ENCODE measurements at regions not wholly inside any gene's neighbourhood (a gene's known extent, or its start where the extent isn't known, plus 50 kb on each side); places are given as distances from the start of the nearest gene placed in this dataset.

DNA sequence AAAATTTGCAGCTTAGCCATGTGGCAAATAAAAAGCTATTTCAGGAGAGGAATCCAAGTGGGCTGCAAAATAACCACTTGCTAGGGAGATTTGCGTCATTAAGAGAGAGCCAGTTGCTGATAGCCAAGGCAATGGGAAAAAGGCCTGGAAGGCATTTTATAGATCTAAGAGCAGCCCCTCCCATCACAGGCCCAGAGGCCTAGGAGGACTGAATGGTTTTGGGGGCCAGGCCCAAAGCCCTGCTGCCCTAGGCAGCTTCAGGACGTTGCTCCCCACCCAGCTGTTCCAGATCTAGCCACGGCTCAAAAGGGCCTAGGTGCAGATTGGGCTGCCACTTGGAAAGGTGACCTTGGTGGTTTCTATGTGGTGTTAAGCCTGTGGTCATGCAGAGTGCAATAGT is 169.0 kb downstream of the AASDHPPT start:
- Histone ChIP-seq H3K27me3 (ENCODE audit: control insufficient read depth in 4 of 4, insufficient read depth in 4 of 4, low read length in 3 of 4) (no peaks in the 10 kb centered on the region), H3K27ac (ENCODE audit: low read depth in 1 of 2, low read length in 2 of 2) (no peak overlapping the region), H3K36me3 (ENCODE audit: control insufficient read depth in 4 of 4, insufficient read depth in 3 of 4, low read depth in 1 of 4, low read length in 3 of 4) (no peaks in the 10 kb centered on the region), H3K9me3 (ENCODE audit: control insufficient read depth in 4 of 4, low read length in 3 of 4) (peaks cover 0 to 4% (median 0%) of the 10 kb centered on the region in 4 donors), H3K9ac (ENCODE audit: low read depth in 1 of 2, low read length in 2 of 2) (no peak overlapping the region), H3K4me1 (ENCODE audit: control insufficient read depth in 4 of 4, insufficient read depth in 4 of 4, low read length in 3 of 4) (no peaks in the 10 kb centered on the region), H3K4me3 (ENCODE audit: low read depth in 1 of 3, low read length in 3 of 3) (no peak overlapping the region)
- no peak for TF ChIP-seq SP1 (IDR thresholded peaks at IDR 0.05)
- TF ChIP-seq TAF1 (conservative IDR thresholded peaks at IDR 0.05): no peak
- TF ChIP-seq, protein P1, sequence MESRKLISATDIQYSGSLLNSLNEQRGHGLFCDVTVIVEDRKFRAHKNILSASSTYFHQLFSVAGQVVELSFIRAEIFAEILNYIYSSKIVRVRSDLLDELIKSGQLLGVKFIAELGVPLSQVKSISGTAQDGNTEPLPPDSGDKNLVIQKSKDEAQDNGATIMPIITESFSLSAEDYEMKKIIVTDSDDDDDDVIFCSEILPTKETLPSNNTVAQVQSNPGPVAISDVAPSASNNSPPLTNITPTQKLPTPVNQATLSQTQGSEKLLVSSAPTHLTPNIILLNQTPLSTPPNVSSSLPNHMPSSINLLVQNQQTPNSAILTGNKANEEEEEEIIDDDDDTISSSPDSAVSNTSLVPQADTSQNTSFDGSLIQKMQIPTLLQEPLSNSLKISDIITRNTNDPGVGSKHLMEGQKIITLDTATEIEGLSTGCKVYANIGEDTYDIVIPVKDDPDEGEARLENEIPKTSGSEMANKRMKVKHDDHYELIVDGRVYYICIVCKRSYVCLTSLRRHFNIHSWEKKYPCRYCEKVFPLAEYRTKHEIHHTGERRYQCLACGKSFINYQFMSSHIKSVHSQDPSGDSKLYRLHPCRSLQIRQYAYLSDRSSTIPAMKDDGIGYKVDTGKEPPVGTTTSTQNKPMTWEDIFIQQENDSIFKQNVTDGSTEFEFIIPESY (IDR thresholded peaks at IDR 0.05): no peak
- TF ChIP-seq GABPA (IDR thresholded peaks at IDR 0.05 in 1 of 2, conservative IDR thresholded peaks at IDR 0.05 in 1 of 2): no peak
- TF ChIP-seq, protein P2, sequence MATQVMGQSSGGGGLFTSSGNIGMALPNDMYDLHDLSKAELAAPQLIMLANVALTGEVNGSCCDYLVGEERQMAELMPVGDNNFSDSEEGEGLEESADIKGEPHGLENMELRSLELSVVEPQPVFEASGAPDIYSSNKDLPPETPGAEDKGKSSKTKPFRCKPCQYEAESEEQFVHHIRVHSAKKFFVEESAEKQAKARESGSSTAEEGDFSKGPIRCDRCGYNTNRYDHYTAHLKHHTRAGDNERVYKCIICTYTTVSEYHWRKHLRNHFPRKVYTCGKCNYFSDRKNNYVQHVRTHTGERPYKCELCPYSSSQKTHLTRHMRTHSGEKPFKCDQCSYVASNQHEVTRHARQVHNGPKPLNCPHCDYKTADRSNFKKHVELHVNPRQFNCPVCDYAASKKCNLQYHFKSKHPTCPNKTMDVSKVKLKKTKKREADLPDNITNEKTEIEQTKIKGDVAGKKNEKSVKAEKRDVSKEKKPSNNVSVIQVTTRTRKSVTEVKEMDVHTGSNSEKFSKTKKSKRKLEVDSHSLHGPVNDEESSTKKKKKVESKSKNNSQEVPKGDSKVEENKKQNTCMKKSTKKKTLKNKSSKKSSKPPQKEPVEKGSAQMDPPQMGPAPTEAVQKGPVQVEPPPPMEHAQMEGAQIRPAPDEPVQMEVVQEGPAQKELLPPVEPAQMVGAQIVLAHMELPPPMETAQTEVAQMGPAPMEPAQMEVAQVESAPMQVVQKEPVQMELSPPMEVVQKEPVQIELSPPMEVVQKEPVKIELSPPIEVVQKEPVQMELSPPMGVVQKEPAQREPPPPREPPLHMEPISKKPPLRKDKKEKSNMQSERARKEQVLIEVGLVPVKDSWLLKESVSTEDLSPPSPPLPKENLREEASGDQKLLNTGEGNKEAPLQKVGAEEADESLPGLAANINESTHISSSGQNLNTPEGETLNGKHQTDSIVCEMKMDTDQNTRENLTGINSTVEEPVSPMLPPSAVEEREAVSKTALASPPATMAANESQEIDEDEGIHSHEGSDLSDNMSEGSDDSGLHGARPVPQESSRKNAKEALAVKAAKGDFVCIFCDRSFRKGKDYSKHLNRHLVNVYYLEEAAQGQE (IDR thresholded peaks at IDR 0.05): no peak
- no peak for TF ChIP-seq RXRA (IDR thresholded peaks at IDR 0.05)
- TF ChIP-seq YY1 (IDR thresholded peaks at IDR 0.05): no peak
- no peak for TF ChIP-seq RAD21 (IDR thresholded peaks at IDR 0.05)
- TF ChIP-seq, protein P3, sequence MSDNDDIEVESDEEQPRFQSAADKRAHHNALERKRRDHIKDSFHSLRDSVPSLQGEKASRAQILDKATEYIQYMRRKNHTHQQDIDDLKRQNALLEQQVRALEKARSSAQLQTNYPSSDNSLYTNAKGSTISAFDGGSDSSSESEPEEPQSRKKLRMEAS (IDR thresholded peaks at IDR 0.05): no peak
- no peak for TF ChIP-seq HNF4A (conservative IDR thresholded peaks at IDR 0.05)
- TF ChIP-seq NR2F2 (IDR thresholded peaks at IDR 0.05): no peak
- no peak for TF ChIP-seq EGR1 (IDR thresholded peaks at IDR 0.05; ENCODE audit: low read depth in 2 of 2)
- no peak for TF ChIP-seq JUND (IDR thresholded peaks at IDR 0.05)
- no peak for TF ChIP-seq HNF4G (IDR thresholded peaks at IDR 0.05)
- no peak for TF ChIP-seq FOXA1 (IDR thresholded peaks at IDR 0.05)
- WGBS: 82% methylated on average over 3 of the region's 3 CpGs
- no peak for DNase-seq (ENCODE audit: low spot score)

DNA sequence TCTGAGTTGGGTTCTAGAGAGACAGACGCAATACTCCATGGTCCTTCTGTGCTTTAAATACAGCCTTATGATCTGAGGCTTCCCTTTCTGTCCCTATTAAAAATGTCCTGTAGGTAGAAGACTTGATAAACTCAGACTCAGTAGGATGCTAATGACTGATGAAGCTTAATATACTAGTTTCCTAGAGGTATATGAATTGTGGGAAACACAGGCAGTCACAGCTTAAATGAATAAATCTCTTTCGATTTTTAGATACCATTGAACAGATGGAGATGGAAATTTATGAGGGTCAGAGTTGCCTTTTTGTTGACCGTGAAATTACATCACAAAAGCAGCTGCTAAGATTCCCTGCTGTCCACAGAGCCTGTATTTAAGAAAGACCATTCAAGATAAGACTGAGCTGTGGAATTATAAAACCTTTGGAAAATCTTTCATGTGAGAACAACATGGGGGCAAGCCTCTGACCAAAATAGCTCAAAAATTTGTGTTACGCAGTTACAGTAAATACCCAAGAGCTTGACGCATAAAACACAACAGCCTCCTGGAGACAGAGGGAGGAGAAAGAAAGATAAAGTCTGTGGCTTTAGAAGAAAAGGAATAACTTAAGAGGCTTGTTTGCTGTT is 172.3 kb downstream of the AASDHPPT start:
- Histone ChIP-seq H3K4me3 (ENCODE audit: low read depth in 1 of 3, low read length in 3 of 3) (no peak overlapping the region), H3K4me1 (ENCODE audit: control insufficient read depth in 4 of 4, insufficient read depth in 4 of 4, low read length in 3 of 4) (no peaks in the 10 kb centered on the region), H3K27me3 (ENCODE audit: control insufficient read depth in 4 of 4, insufficient read depth in 4 of 4, low read length in 3 of 4) (no peaks in the 10 kb centered on the region), H3K9ac (ENCODE audit: low read depth in 1 of 2, low read length in 2 of 2) (no peak overlapping the region), H3K36me3 (ENCODE audit: control insufficient read depth in 4 of 4, insufficient read depth in 3 of 4, low read depth in 1 of 4, low read length in 3 of 4) (no peaks in the 10 kb centered on the region), H3K9me3 (ENCODE audit: control insufficient read depth in 4 of 4, low read length in 3 of 4) (peaks cover 0 to 4% (median 0%) of the 10 kb centered on the region in 4 donors), H3K27ac (ENCODE audit: low read depth in 1 of 2, low read length in 2 of 2) (no peak overlapping the region)
- DNase-seq (ENCODE audit: low spot score): no peak
- TF ChIP-seq NR2F2 (IDR thresholded peaks at IDR 0.05) (peak; percentile 23), RAD21 (IDR thresholded peaks at IDR 0.05) (no peak)
- TF ChIP-seq, protein P3 (IDR thresholded peaks at IDR 0.05): no peak
- WGBS: 71% methylated on average over 5 of the region's 5 CpGs
